ENCODE measurements at regions not wholly inside any gene's neighbourhood (a gene's known extent, or its start where the extent isn't known, plus 50 kb on each side); places are given as distances from the start of the nearest gene placed in this dataset.

DNA sequence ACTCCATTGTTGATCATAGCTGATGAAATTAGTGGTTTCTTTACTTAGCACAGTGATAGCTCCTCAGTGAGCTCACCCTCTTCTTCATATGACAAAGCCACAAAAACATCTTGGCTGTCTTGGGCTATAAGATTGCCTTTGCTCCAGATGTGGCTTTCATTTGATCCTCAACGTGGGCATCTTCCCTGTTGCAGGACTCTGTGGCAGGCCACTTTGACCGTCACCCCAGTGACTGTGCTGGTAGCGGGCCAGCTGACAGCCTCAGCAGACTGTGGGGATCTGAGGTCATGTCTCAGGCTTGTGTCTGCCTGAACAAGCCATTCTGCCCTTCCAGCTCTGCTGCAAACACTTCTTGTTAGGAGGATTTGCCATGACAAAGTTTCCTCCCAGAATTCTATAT is 422.2 kb downstream of the NR2F1-AS1 start:
- no peak for DNase-seq

- no peak for DNase-seq
Measured at GRCh38 chr5:93156566-93156965, 424.5 kb downstream of the NR2F1-AS1 start.

DNA sequence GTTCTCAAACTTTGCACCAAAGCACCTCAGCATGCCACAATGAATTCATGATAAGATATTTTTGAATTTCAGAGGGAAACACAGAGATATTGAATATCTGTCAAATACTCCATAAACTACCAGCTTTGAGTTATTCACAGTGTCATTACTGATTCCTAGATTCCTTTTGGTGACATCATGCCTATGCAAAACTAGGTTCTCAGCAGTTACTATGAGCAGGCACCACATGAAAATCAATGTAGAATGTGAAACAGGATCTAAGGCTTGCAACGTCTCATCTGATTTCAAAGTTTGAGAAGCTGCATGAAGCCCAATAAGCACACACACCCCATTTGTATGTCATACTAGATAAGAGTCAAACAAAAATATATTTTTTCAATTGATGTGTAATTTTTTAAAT is 426.5 kb downstream of the NR2F1-AS1 start:
- no peak for DNase-seq

GRCh38 chr5:93153461-93153860 is 427.6 kb downstream of the NR2F1-AS1 start:
- no peak for DNase-seq

- DNase-seq = no peak
Measured at GRCh38 chr5:93151896-93152295, 429.1 kb downstream of the NR2F1-AS1 start.

GRCh38 chr5:93151121-93151520 is 429.9 kb downstream of the NR2F1-AS1 start:
- DNase-seq = no peak

- DNase-seq = no peak
Measured at GRCh38 chr5:93150311-93151012, 430.6 kb downstream of the NR2F1-AS1 start.

GRCh38 chr5:93145767-93146166 is 435.3 kb downstream of the NR2F1-AS1 start:
- no peak for DNase-seq

- DNase-seq = no peak
Measured at GRCh38 chr5:93145019-93145418, 436.0 kb downstream of the NR2F1-AS1 start.

DNA sequence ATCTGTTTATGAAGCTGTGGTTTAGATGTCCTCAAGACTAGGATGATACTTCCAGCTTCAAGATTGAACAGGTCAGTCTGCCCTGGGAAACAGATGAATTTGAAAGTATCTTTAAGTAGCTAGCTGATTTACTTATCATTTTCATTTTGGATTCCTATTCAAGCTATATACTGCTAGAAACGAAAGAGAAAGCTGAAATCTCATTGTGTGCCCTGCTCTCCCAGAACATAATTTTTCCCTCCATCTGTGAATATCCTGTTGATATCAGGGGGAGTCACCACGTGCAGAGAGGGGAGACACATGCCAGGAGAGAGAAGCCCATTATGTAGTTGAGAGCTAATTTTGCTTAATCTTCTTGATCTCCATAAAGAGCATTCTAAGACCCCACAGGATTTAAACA is 439.1 kb downstream of the NR2F1-AS1 start:
- no peak for DNase-seq

- DNase-seq = no peak
Measured at GRCh38 chr5:93130624-93131490, 450.2 kb downstream of the NR2F1-AS1 start.

DNA sequence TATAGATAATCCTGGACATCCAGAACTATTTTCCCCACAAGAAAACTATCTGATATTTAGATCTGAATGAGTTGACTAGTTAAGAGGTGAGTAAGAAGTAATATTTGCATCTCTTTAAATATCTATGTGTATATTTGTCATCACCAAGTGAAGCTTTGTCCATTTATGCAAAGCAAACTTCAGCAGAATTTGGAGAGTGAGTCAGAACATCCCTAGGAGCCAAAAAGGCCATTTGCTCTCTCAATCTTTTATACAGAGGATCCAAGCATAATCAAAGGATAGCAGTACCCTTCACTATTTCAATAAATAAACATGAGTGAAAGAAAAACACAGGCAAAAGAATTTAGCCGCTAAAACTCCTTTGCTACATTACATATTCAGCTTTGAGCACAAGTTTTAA is 454.4 kb downstream of the NR2F1-AS1 start:
- DNase-seq = no peak

GRCh38 chr5:93123127-93123526 is 457.9 kb downstream of the NR2F1-AS1 start:
- no peak for DNase-seq

DNA sequence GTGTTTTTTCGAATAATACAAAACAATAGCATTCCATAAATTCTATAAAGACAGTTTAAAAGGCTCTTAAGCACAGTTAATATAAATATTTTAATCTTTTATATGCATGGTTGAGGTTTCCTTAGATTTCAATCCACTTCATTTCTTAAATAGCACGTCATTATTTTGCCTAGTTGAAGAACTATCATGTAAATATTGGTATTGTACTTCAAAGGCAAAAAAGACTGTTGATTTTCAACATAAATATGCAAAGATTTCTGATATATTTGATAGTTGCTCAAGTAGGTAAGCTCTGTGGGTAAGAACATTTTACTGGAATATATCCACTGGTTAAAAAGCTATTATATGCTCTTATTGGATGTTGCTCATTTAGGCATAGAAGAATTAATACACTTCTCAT is 458.6 kb downstream of the NR2F1-AS1 start:
- DNase-seq = no peak

GRCh38 chr5:93120771-93121170 is 460.2 kb downstream of the NR2F1-AS1 start:
- no peak for DNase-seq

- no peak for DNase-seq
Measured at GRCh38 chr5:93120051-93120450, 461.0 kb downstream of the NR2F1-AS1 start.

GRCh38 chr5:93117751-93118531 is 463.1 kb downstream of the NR2F1-AS1 start:
- no peak for DNase-seq

DNA sequence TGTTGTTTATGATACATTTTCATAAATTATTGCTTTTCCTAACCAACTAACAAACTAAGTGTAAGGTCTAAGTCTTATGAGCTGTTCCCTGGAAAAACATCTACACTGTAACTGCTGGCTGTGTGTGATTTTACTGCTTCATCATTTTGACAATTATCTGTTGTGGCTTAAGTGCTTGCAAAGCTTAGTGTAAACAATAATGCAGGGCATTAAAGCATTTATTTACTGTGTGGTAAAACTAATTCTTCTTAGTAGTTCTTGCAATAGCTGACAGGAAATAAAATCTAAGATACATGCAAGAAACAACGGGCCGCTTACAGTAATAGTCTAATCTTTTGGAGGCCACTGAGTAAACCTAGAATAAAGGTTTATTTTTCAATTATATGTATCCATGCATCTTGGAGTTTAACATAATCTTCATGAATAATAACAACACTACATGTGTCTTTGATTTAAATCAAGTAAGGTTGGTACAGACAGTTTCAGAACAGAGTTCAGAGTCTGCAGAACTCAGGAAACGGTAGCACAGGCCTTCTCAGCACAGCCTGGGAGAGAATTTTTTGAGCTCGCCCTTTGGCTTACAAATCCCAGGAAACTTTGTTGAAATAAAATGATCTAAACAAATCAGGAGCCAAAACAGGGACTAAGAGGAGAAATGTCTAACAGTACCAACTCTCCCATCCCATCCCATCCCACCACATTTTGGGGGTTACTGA is 473.1 kb downstream of the NR2F1-AS1 start:
- DNase-seq = no peak

DNA sequence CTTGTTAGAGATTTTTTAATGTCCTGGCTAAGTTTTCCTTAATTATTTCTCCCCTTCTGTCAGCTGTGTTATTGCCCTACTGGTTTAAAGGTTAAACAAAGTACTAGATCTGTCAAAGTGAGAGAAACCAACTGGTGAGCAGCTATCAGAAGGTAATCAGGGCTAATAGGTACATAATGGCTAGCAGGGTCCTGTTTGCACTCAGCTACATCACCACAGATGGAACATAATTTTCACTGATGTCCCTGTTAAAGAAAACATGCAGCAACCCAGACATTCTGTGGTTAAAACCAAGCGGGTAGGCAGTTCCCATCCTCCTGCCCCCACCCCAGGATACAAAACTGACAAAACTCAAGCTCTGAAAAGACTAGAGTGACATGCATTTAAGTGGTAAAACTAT is 473.9 kb downstream of the NR2F1-AS1 start:
- no peak for DNase-seq

GRCh38 chr5:93101661-93102060 is 479.4 kb downstream of the NR2F1-AS1 start:
- no peak for DNase-seq

DNA sequence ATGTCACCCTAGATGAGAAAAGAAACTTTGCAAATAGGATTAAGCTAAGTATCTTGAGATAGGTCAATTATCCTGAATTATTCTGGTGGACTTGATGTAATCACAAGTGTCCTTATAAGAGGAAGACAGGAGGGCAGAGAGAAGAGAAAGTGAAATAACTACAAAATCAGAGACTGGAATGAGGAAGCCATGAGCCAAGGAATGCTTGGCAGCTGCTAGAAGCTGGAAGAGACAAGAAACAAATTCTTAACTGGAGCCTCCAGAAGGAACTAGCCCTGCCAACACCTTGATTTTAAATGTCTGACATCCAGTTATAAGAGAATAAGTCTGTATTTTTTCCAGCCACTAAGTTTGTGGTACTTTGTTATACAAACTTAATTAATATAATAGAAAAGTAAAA is 480.0 kb downstream of the NR2F1-AS1 start:
- DNase-seq = no peak

GRCh38 chr5:93100428-93100827 is 480.6 kb downstream of the NR2F1-AS1 start:
- DNase-seq = no peak

GRCh38 chr5:93099902-93100347 is 481.1 kb downstream of the NR2F1-AS1 start:
- DNase-seq = no peak

Data from SHP77 treated with DMSO at 0.1 percent for 48 hours (cell line).